Tongue (tissue), 1 donor: ENCODE measurements at regions not wholly inside any gene's neighbourhood (a gene's known extent, or its start where the extent isn't known, plus 50 kb on each side); places are given as distances from the start of the nearest gene placed in this dataset.

Source experiments
- DNase-seq: peaks from one replicate; pipeline ENCODE4 v3.0.0-alpha.2; 2015

- no peak for DNase-seq
Measured at GRCh38 chr13:72109863-72110262, 242.9 kb upstream of the DACH1 start.

- no peak for DNase-seq
Measured at GRCh38 chr13:72104656-72105180, 237.7 kb upstream of the DACH1 start.

DNA sequence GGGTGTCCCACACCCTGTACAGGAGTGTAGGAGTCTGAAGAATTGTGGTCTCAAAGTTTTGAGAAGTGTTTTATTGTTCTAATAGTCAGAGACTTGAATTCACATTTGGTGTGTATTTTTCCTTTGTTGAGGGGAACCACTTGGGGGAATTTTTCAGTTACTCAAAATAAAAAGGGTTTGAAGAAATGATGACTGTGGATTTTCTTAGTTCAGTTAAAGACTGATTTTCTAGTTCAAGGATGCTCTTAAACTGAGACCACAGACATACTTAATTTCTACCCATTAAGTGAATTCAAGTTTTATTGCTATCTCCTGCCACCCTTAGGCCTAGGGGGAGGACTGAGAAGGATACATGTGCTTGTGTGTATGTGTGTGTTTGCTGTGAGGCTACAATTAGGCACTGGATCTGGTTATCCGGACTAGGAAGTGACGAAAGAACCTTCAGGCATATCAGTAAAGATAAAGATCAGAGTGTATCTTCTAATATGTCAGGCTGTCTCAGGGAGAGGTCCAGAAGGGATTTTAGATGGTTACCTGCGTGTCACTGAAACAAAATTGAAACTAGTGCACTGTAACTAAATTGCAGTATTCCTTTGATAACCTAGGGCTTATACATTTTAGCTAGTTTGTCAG lies 234.9 kb upstream of the DACH1 start:
- no peak for DNase-seq

- DNase-seq = no peak
Measured at GRCh38 chr13:72100339-72100738, 233.3 kb upstream of the DACH1 start.

GRCh38 chr13:72097568-72097967 lies 230.6 kb upstream of the DACH1 start:
- DNase-seq = no peak

DNA sequence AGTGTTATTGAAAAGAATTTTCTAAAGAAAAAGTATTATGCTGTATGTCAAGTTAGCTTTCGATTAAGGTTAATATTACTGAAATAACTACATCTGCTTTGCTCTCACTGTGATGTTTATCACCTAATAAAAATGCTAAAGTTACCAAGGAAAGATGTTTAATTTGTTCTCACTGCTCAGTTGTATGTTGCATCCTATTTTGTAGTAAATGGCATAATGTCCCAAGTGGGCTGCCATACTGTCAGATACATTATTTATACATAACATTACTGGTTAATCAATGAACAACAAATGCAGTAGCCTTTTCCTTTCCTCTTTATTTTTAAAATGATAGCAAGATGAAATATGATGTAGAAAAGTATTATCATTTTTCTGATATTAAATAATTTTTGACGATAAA lies 226.3 kb upstream of the DACH1 start:
- no peak for DNase-seq

- DNase-seq = peak; percentile 35
Measured at GRCh38 chr13:72074663-72075062, 207.7 kb upstream of the DACH1 start.

GRCh38 chr13:72072261-72072660 lies 205.3 kb upstream of the DACH1 start:
- no peak for DNase-seq

GRCh38 chr13:72071713-72072112 lies 204.7 kb upstream of the DACH1 start:
- no peak for DNase-seq

DNA sequence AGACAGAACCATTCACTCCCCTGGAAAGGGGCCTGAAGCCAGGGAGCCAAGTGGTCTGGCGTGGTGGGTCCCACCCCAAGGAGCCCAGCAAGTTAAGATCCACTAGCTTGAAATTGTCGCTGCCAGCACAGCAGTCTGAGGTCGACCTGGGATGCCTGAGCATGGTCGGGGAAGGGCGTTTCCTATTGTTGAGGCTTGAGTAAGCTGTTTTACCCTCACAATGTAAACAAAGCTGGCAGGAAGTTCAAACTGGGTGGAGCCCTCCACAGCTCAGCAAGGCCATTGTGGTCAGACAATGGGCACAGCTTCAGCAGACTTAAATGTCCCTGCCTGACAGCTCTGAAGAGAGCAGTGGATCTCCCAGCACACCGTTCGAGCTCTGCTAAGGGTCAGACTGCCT lies 195.6 kb upstream of the DACH1 start:
- no peak for DNase-seq

- no peak for DNase-seq
Measured at GRCh38 chr13:72061613-72062012, 194.6 kb upstream of the DACH1 start.

GRCh38 chr13:72050251-72050650 lies 183.2 kb upstream of the DACH1 start:
- DNase-seq = no peak

- DNase-seq = no peak
Measured at GRCh38 chr13:72043366-72043765, 176.4 kb upstream of the DACH1 start.

GRCh38 chr13:72041165-72041564 lies 174.2 kb upstream of the DACH1 start:
- DNase-seq = no peak

GRCh38 chr13:72039126-72039525 lies 172.1 kb upstream of the DACH1 start:
- DNase-seq = no peak

DNA sequence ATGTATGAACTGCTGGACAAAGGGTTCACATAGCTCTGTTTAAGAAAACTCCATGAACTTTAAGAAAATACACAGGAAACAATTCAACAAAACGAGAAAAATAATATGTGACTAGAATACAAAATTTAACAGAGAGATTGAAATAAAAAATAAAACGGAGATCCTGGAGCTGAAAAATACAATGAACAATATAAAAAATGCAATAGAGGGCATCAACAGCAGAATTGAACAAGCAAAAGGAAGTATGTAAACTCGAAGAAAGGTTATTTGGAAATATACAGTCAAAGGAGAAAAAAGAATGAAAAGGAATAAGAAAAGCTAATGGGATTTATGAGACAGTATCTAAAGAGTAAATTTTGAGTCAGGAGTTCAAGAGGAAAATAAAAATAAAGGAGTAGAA lies 163.0 kb upstream of the DACH1 start:
- DNase-seq = no peak

DNA sequence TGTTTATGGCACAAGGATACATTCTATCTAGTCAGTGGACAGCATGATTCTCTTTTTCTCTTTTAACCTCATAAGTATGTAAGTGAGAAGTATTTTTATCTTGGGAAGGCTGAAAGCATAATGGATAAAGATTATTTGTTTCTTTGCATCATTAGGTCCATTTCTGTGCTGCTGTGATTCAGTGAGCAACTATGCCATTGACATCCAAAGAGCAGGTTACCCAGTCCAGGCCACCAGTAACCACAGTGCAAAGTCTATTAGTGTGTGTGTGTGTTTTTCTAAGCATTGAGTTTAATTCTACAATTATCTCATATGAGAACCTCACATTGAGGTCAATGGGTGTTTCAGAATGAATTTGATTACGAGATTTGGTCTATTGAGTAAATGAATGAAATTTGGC lies 158.8 kb upstream of the DACH1 start:
- no peak for DNase-seq

- no peak for DNase-seq
Measured at GRCh38 chr13:72023895-72024294, 156.9 kb upstream of the DACH1 start.

DNA sequence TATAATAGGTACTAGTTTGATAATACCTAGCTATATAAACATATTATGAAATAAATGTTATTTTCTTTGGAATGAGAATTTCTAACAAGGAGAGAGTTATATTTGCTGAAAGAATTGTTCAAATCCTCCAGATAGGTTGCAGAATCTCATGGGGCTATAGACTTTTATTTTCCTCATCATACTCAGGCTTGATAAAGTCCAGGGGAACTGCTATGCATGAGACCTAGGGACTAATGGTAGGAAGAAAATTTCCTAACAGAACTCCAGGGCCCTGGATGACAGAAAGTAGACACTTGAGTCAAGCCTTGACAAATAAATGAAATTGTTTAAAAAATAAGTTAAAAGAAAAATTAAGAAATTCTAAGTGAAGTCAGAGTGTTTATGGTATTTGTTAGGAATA lies 138.5 kb upstream of the DACH1 start:
- DNase-seq = peak; percentile 14

- DNase-seq = peak; percentile 68
Measured at GRCh38 chr13:72004784-72005374, 137.9 kb upstream of the DACH1 start.

GRCh38 chr13:72004246-72004645 lies 137.2 kb upstream of the DACH1 start:
- peak; percentile 57 for DNase-seq

DNA sequence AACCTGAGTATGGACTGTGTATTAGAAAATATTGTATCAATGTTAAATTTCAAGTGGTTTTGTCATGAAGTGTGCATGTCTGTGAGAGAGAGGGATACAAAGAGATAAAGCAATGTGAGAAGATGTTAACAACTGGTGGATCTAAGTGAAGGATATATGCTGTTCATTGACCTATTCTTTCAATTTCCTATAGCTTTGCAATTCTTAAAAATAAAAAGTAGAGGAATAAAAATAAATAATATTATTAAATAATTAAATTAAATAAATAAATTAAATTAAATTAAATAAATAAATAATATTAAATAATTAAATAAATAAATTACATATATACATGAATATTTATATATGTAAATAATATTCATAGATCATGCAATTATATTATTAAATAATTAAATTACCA lies 131.2 kb upstream of the DACH1 start:
- DNase-seq = no peak

- DNase-seq = no peak
Measured at GRCh38 chr13:71979616-71980015, 112.6 kb upstream of the DACH1 start.

DNA sequence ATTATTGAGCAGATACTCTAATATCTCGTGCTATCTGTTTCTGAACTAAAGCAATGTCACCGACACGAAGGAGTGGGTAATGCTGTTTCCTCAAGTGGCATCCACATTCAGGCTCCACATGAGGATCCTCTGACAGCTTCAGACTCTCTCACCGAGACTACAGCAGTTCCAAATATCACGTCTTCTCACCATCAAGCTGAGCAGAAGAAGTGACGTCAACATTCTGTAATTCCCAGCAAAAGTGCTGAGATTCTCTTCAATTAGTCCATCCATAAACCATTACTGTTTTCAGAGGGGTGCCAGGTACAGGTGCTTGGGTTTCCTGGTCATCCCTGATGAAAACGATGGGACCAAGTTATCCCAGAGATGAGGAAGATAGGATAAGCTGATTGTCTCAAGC lies 110.0 kb upstream of the DACH1 start:
- DNase-seq = no peak
